ENCODE measurements at regions not wholly inside any gene's neighbourhood (a gene's known extent, or its start where the extent isn't known, plus 50 kb on each side); places are given as distances from the start of the nearest gene placed in this dataset.

DNA sequence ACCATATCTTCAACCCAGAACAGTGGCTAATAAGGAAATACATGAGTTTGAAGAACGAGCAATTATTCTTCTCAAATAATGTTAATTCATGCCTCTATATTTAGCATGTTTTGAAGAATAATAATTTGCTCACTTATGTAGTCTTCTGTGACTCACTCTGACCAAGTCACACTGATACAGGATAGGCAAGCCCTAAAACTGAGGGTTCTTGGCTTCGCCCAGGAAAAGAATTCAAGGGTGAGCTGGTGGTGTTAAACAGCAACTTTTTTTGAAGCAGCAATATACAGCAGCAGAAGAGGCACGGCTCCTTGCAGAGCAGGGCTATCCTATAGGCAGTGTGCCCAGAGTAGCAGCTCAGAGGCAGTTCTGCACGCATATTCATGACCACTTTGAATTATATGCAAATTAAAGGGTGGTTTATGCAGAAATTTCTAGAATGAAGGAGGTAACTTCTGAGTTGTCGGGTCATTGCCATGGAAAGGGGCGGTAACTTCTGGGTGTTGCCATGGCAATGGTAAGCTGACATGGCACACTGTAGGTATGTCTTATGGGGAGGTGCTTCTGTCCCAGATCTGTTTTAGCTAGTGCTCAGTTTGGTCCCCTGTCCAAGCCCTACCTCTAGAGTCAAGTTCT lies 200.6 kb downstream of the RND3 start:
- H3K56ac ChIP-seq (ENCODE audit: insufficient read length, low read depth, low read length), result no peak overlapping the region
- no peak overlapping the region for H3K4ac ChIP-seq (ENCODE audit: low read depth, low read length)
- peak; percentile 34 for DNase-seq
- H2BK120ac ChIP-seq (ENCODE audit: low read depth, low read length, poor library complexity, severe bottlenecking), result no peak overlapping the region
- H2AK5ac ChIP-seq (ENCODE audit: insufficient read length, low read length), result no peak overlapping the region
- H3K4me2 ChIP-seq (ENCODE audit: insufficient read depth, insufficient read length, low read length), result no peak overlapping the region
- H3K27ac ChIP-seq (ENCODE audit: insufficient read length, low read depth, low read length), result no peak overlapping the region
- no peaks in the 10 kb centered on the region for H3K36me3 Mint-ChIP-seq (ENCODE audit: insufficient read depth in 1 of 3, low read depth in 3 of 3)
- no peaks in the 10 kb centered on the region for H3K79me1 ChIP-seq (ENCODE audit: insufficient read depth, low read depth, low read length, poor library complexity, severe bottlenecking)
- peak overlapping the region in 1 of 3 experiments; percentile 96; a peak in 2 of 7 replicates for H3K27ac Mint-ChIP-seq
- no peak overlapping the region for H2BK15ac ChIP-seq (ENCODE audit: low read depth, low read length)
- H3K79me2 ChIP-seq (ENCODE audit: insufficient read depth, low read length), result no peaks in the 10 kb centered on the region
- no CpG with 5 or more reads among the region's 6 CpGs for WGBS (ENCODE audit: extremely low coverage, insufficient read length, low lambda C conversion rate)
- no peaks in the 10 kb centered on the region for H3K9me3 ChIP-seq (ENCODE audit: control insufficient read depth, low read depth, low read length)
- no peaks in the 10 kb centered on the region for H3K23me2 ChIP-seq (ENCODE audit: insufficient read length, low read depth, low read length, poor library complexity, severe bottlenecking)
- no peak overlapping the region for H2BK12ac ChIP-seq (ENCODE audit: insufficient read length, low read depth, low read length)
- TF ChIP-seq, protein P1, sequence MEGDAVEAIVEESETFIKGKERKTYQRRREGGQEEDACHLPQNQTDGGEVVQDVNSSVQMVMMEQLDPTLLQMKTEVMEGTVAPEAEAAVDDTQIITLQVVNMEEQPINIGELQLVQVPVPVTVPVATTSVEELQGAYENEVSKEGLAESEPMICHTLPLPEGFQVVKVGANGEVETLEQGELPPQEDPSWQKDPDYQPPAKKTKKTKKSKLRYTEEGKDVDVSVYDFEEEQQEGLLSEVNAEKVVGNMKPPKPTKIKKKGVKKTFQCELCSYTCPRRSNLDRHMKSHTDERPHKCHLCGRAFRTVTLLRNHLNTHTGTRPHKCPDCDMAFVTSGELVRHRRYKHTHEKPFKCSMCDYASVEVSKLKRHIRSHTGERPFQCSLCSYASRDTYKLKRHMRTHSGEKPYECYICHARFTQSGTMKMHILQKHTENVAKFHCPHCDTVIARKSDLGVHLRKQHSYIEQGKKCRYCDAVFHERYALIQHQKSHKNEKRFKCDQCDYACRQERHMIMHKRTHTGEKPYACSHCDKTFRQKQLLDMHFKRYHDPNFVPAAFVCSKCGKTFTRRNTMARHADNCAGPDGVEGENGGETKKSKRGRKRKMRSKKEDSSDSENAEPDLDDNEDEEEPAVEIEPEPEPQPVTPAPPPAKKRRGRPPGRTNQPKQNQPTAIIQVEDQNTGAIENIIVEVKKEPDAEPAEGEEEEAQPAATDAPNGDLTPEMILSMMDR (conservative IDR thresholded peaks at IDR 0.05), result no peak
- no peak overlapping the region for H4K8ac ChIP-seq (replicated peaks; ENCODE audit: insufficient read length, low read depth, low read length)
- H3K18ac ChIP-seq (ENCODE audit: insufficient read length, low read depth, low read length), result no peak overlapping the region
- no peaks in the 10 kb centered on the region for H3K4me1 ChIP-seq (ENCODE audit: insufficient read depth, low read length)
- H3K23ac ChIP-seq (ENCODE audit: insufficient read length, low read depth, low read length), result no peak overlapping the region
- H2BK5ac ChIP-seq (ENCODE audit: insufficient read length, low read length), result no peak overlapping the region
- peaks cover 0 to 7% of the 10 kb centered on the region in 2 experiments; a peak in 2 of 4 replicates for H3K4me1 Mint-ChIP-seq
- no peaks in the 10 kb centered on the region for H4K20me1 ChIP-seq (ENCODE audit: control insufficient read depth, insufficient read depth, insufficient read length)
- no peak overlapping the region for H2AFZ ChIP-seq (ENCODE audit: low read length)
- no peak overlapping the region for H2BK20ac ChIP-seq (ENCODE audit: low read depth, low read length, poor library complexity, severe bottlenecking)
- H3K9ac ChIP-seq (ENCODE audit: extremely low read depth, insufficient read length, low read length), result no peak overlapping the region
- H4K91ac ChIP-seq (ENCODE audit: insufficient read length, low read depth, low read length), result no peak overlapping the region
- H3K27me3 ChIP-seq (ENCODE audit: insufficient read depth, low read length), result no peaks in the 10 kb centered on the region
- no peak overlapping the region for H4K5ac ChIP-seq (ENCODE audit: insufficient read length, low read depth, low read length)
- H3K27me3 Mint-ChIP-seq (ENCODE audit: low read depth), result no peaks in the 10 kb centered on the region
- H3T11ph ChIP-seq (ENCODE audit: low read length), result no peak overlapping the region
- no peak overlapping the region for H3K4me3 Mint-ChIP-seq
- no peak overlapping the region for H3K14ac ChIP-seq (ENCODE audit: insufficient read depth, low read length)
- no peaks in the 10 kb centered on the region; a peak in 1 of 5 replicates for H3K9me3 Mint-ChIP-seq
